ENCODE measurements at regions not wholly inside any gene's neighbourhood (a gene's known extent, or its start where the extent isn't known, plus 50 kb on each side); places are given as distances from the start of the nearest gene placed in this dataset.

GRCh38 chr2:48178611-48179010, 135.9 kb upstream of the FOXN2 start:
- Histone ChIP-seq H2AK5ac (ENCODE audit: low read depth, low read length) (no peak overlapping the region), H3K79me1 (ENCODE audit: low read depth, low read length) (no peaks in the 10 kb centered on the region), H3K9me3 (replicated peaks in 1 of 2; ENCODE audit: control insufficient read depth in 2 of 2, insufficient read depth in 1 of 2, low read depth in 1 of 2, low read length in 2 of 2) (peaks cover 0 to 1% of the 10 kb centered on the region in 2 donors), H3K4me3 (ENCODE audit: low read length in 2 of 2) (no peak overlapping the region), H3K27ac (replicated peaks; ENCODE audit: low read length) (no peak overlapping the region), H3K23ac (ENCODE audit: low read depth, low read length, poor library complexity) (no peak overlapping the region), H3K9ac (ENCODE audit: low read depth, low read length, poor library complexity) (no peak overlapping the region), H2BK12ac (ENCODE audit: low read length) (no peak overlapping the region), H2AFZ (ENCODE audit: low read length) (no peak overlapping the region), H2BK15ac (ENCODE audit: low read length) (no peak overlapping the region), H4K91ac (ENCODE audit: low read depth, low read length, poor library complexity) (no peak overlapping the region), H3K36me3 (replicated peaks in 1 of 2; ENCODE audit: control insufficient read depth in 2 of 2, insufficient read depth in 2 of 2, low read length in 2 of 2) (no peaks in the 10 kb centered on the region), H3K14ac (ENCODE audit: low read length) (no peak overlapping the region), H4K8ac (ENCODE audit: low read depth, low read length) (no peak overlapping the region), H3K4ac (ENCODE audit: low read length) (no peak overlapping the region), H3K4me1 (ENCODE audit: control insufficient read depth in 2 of 2, insufficient read depth in 1 of 2, low read depth in 1 of 2, low read length in 2 of 2) (no peaks in the 10 kb centered on the region), H2BK120ac (ENCODE audit: low read depth, low read length) (no peak overlapping the region), H3K27me3 (ENCODE audit: control insufficient read depth in 3 of 3, insufficient read depth in 3 of 3, low read depth in 1 of 3, low read length in 3 of 3) (no peaks in the 10 kb centered on the region), H2BK5ac (ENCODE audit: low read length) (no peak overlapping the region), H3K18ac (ENCODE audit: low read length) (no peak overlapping the region), H3K4me2 (ENCODE audit: insufficient read depth, low read length, poor library complexity, severe bottlenecking) (no peak overlapping the region)
- no peak for DNase-seq (ENCODE audit: low spot score)
- WGBS, 2 donors (ENCODE audit: extremely low coverage in 2 of 2, insufficient read length in 2 of 2, insufficient replicate concordance in 1 of 2) = no CpG with 5 or more reads among the region's 3 CpGs

GRCh38 chr2:48180557-48180956, 133.9 kb upstream of the FOXN2 start:
- WGBS, 2 donors (ENCODE audit: extremely low coverage in 2 of 2, insufficient read length in 2 of 2, insufficient replicate concordance in 1 of 2) = no CpG with 5 or more reads among the region's 5 CpGs
- Histone ChIP-seq H3K4me1 (ENCODE audit: control insufficient read depth in 2 of 2, insufficient read depth in 1 of 2, low read depth in 1 of 2, low read length in 2 of 2) (no peaks in the 10 kb centered on the region), H3K4me3 (ENCODE audit: low read length in 2 of 2) (no peak overlapping the region), H3K9me3 (replicated peaks in 1 of 2; ENCODE audit: control insufficient read depth in 2 of 2, insufficient read depth in 1 of 2, low read depth in 1 of 2, low read length in 2 of 2) (peaks cover 0 to 1% of the 10 kb centered on the region in 2 donors), H3K14ac (ENCODE audit: low read length) (no peak overlapping the region), H2BK15ac (ENCODE audit: low read length) (no peak overlapping the region), H3K36me3 (replicated peaks in 1 of 2; ENCODE audit: control insufficient read depth in 2 of 2, insufficient read depth in 2 of 2, low read length in 2 of 2) (no peaks in the 10 kb centered on the region), H3K4me2 (ENCODE audit: insufficient read depth, low read length, poor library complexity, severe bottlenecking) (no peak overlapping the region), H3K27ac (replicated peaks; ENCODE audit: low read length) (no peak overlapping the region), H3K18ac (ENCODE audit: low read length) (no peak overlapping the region), H4K8ac (ENCODE audit: low read depth, low read length) (no peak overlapping the region), H2AK5ac (ENCODE audit: low read depth, low read length) (no peak overlapping the region), H2BK120ac (ENCODE audit: low read depth, low read length) (no peak overlapping the region), H2AFZ (ENCODE audit: low read length) (no peak overlapping the region), H3K79me1 (ENCODE audit: low read depth, low read length) (no peaks in the 10 kb centered on the region), H3K23ac (ENCODE audit: low read depth, low read length, poor library complexity) (no peak overlapping the region), H3K4ac (ENCODE audit: low read length) (no peak overlapping the region), H4K91ac (ENCODE audit: low read depth, low read length, poor library complexity) (no peak overlapping the region), H2BK12ac (ENCODE audit: low read length) (no peak overlapping the region), H3K27me3 (ENCODE audit: control insufficient read depth in 3 of 3, insufficient read depth in 3 of 3, low read depth in 1 of 3, low read length in 3 of 3) (no peaks in the 10 kb centered on the region), H3K9ac (ENCODE audit: low read depth, low read length, poor library complexity) (no peak overlapping the region), H2BK5ac (ENCODE audit: low read length) (no peak overlapping the region)
- DNase-seq (ENCODE audit: low spot score) = no peak

DNA sequence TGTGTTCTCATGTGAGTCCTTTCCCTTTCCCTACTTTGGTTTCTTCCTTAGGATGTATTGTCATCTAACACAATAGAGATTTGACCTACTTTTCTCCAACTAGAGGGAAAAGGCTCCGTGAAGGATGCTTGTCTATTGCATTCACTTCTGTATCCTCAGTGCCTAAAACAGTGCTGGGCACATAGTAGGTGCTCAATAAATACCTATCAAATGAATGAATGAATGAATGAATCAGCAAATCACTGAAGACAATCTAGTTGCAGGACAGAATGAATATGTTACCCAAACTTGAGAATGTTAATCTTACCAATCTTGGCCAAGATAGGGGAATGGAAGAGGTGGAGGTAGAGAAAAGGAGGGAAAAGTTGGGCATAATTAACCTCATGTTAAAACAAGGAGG, 131.2 kb upstream of the FOXN2 start:
- no peak overlapping the region for H2BK15ac ChIP-seq (ENCODE audit: low read length)
- no peak overlapping the region for H3K18ac ChIP-seq (ENCODE audit: low read length)
- no peak overlapping the region for H2AK5ac ChIP-seq (ENCODE audit: low read depth, low read length)
- no peak for DNase-seq (ENCODE audit: low spot score)
- H3K9ac ChIP-seq (ENCODE audit: low read depth, low read length, poor library complexity) = no peak overlapping the region
- H4K91ac ChIP-seq (ENCODE audit: low read depth, low read length, poor library complexity) = no peak overlapping the region
- no peak overlapping the region for H3K14ac ChIP-seq (ENCODE audit: low read length)
- no peak overlapping the region for H4K8ac ChIP-seq (ENCODE audit: low read depth, low read length)
- H3K23ac ChIP-seq (ENCODE audit: low read depth, low read length, poor library complexity) = no peak overlapping the region
- no peaks in the 10 kb centered on the region for H3K27me3 ChIP-seq (ENCODE audit: control insufficient read depth in 3 of 3, insufficient read depth in 3 of 3, low read depth in 1 of 3, low read length in 3 of 3)
- H3K4ac ChIP-seq (ENCODE audit: low read length) = no peak overlapping the region
- no peaks in the 10 kb centered on the region for H3K36me3 ChIP-seq (replicated peaks in 1 of 2; ENCODE audit: control insufficient read depth in 2 of 2, insufficient read depth in 2 of 2, low read length in 2 of 2)
- H3K4me1 ChIP-seq (ENCODE audit: control insufficient read depth in 2 of 2, insufficient read depth in 1 of 2, low read depth in 1 of 2, low read length in 2 of 2) = no peaks in the 10 kb centered on the region
- H2BK12ac ChIP-seq (ENCODE audit: low read length) = no peak overlapping the region
- no peak overlapping the region for H3K4me3 ChIP-seq (ENCODE audit: low read length in 2 of 2)
- no peak overlapping the region for H2BK5ac ChIP-seq (ENCODE audit: low read length)
- H3K27ac ChIP-seq (replicated peaks; ENCODE audit: low read length) = no peak overlapping the region
- H3K4me2 ChIP-seq (ENCODE audit: insufficient read depth, low read length, poor library complexity, severe bottlenecking) = no peak overlapping the region
- no peaks in the 10 kb centered on the region for H3K79me1 ChIP-seq (ENCODE audit: low read depth, low read length)
- H2BK120ac ChIP-seq (ENCODE audit: low read depth, low read length) = no peak overlapping the region
- WGBS, 2 donors (ENCODE audit: extremely low coverage in 2 of 2, insufficient read length in 2 of 2, insufficient replicate concordance in 1 of 2) = no CpG with 5 or more reads among the region's 1 CpG
- H2AFZ ChIP-seq (ENCODE audit: low read length) = no peak overlapping the region
- H3K9me3 ChIP-seq (replicated peaks in 1 of 2; ENCODE audit: control insufficient read depth in 2 of 2, insufficient read depth in 1 of 2, low read depth in 1 of 2, low read length in 2 of 2) = peaks cover 0 to 1% of the 10 kb centered on the region in 2 donors

DNA sequence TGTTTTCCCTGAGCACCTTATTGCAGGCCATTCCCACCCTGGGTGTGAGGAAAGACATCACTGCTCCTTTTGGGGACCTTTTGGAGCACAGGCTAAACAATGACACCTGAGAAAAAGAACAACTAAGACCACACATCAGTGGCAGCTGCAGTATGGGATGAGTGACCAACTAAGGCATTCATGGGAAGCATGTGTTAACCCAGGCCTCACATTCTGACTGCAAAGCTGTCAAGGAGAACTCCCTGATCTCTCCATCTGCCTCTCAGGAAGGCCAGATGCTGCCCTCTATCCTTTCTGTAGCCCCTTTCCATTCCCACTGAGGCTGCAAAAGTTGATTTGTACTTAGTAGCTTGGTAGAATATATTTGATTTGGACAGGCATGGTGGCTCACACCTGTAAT, 130.5 kb upstream of the FOXN2 start:
- Histone ChIP-seq H3K4me1 (ENCODE audit: control insufficient read depth in 2 of 2, insufficient read depth in 1 of 2, low read depth in 1 of 2, low read length in 2 of 2) (no peaks in the 10 kb centered on the region), H4K8ac (ENCODE audit: low read depth, low read length) (no peak overlapping the region), H2BK12ac (ENCODE audit: low read length) (no peak overlapping the region), H3K14ac (ENCODE audit: low read length) (no peak overlapping the region), H3K36me3 (replicated peaks in 1 of 2; ENCODE audit: control insufficient read depth in 2 of 2, insufficient read depth in 2 of 2, low read length in 2 of 2) (no peaks in the 10 kb centered on the region), H3K4me3 (ENCODE audit: low read length in 2 of 2) (no peak overlapping the region), H4K91ac (ENCODE audit: low read depth, low read length, poor library complexity) (no peak overlapping the region), H3K4me2 (ENCODE audit: insufficient read depth, low read length, poor library complexity, severe bottlenecking) (no peak overlapping the region), H3K4ac (ENCODE audit: low read length) (no peak overlapping the region), H2BK15ac (ENCODE audit: low read length) (no peak overlapping the region), H3K18ac (ENCODE audit: low read length) (no peak overlapping the region), H2BK5ac (ENCODE audit: low read length) (no peak overlapping the region), H3K9me3 (replicated peaks in 1 of 2; ENCODE audit: control insufficient read depth in 2 of 2, insufficient read depth in 1 of 2, low read depth in 1 of 2, low read length in 2 of 2) (no peaks in the 10 kb centered on the region), H2BK120ac (ENCODE audit: low read depth, low read length) (no peak overlapping the region), H2AK5ac (ENCODE audit: low read depth, low read length) (no peak overlapping the region), H3K9ac (ENCODE audit: low read depth, low read length, poor library complexity) (no peak overlapping the region), H3K23ac (ENCODE audit: low read depth, low read length, poor library complexity) (no peak overlapping the region), H3K79me1 (ENCODE audit: low read depth, low read length) (no peaks in the 10 kb centered on the region), H2AFZ (ENCODE audit: low read length) (no peak overlapping the region), H3K27ac (replicated peaks; ENCODE audit: low read length) (no peak overlapping the region), H3K27me3 (ENCODE audit: control insufficient read depth in 3 of 3, insufficient read depth in 3 of 3, low read depth in 1 of 3, low read length in 3 of 3) (no peaks in the 10 kb centered on the region)
- DNase-seq (ENCODE audit: low spot score) = no peak
